Type B pancreatic cell (in vitro differentiated cells): ENCODE measurements at regions not wholly inside any gene's neighbourhood (a gene's known extent, or its start where the extent isn't known, plus 50 kb on each side); places are given as distances from the start of the nearest gene placed in this dataset.

Experiments
- DNase-seq: peaks from one replicate; pipeline ENCODE4 v3.0.0; 2021; ENCODE audit warnings: mixed read lengths; ENCODE audit not compliant: unreplicated experiment; ENCODE audit errors: extremely low spot score
- H3K27ac Mint-ChIP-seq: 2 replicates; pipeline ENCODE4 v1.8.0; 2021; ENCODE audit warnings: mild to moderate bottlenecking, mixed read lengths
- H3K27me3 Mint-ChIP-seq: 2 replicates; pipeline ENCODE4 v1.8.0; 2021; ENCODE audit warnings: mixed read lengths
- H3K36me3 Mint-ChIP-seq: 2 replicates; pipeline ENCODE4 v1.8.0; 2021; ENCODE audit warnings: mixed read lengths
- H3K4me1 Mint-ChIP-seq: one replicate; pipeline ENCODE4 v1.8.0; 2021; ENCODE audit warnings: mixed read lengths; ENCODE audit not compliant: unreplicated experiment
- H3K4me3 Mint-ChIP-seq: 2 replicates; pipeline ENCODE4 v1.8.0; 2021; ENCODE audit warnings: mild to moderate bottlenecking, mixed read lengths
- H3K9me3 Mint-ChIP-seq: 2 replicates; pipeline ENCODE4 v1.8.0; 2021; ENCODE audit warnings: mixed read lengths
- CTCF ChIP-seq: fragments of 200-600 bp; sonication (generic); conservative IDR thresholded peaks from 2 replicates; pipeline ENCODE4 v1.5.0; 2021; ENCODE audit warnings: antibody characterized with exemption, mild to moderate bottlenecking

GRCh38 chr22:26823966-26824365 lies 166.6 kb downstream of the MIAT start:
- no peak overlapping the region for H3K27ac Mint-ChIP-seq
- no peak for DNase-seq
- H3K36me3 Mint-ChIP-seq = no peaks in the 10 kb centered on the region
- H3K4me3 Mint-ChIP-seq = no peak overlapping the region
- H3K9me3 Mint-ChIP-seq = no peaks in the 10 kb centered on the region
- H3K4me1 Mint-ChIP-seq = no peaks in the 10 kb centered on the region
- TF ChIP-seq CTCF = no peak
- peaks cover 8% of the 10 kb centered on the region for H3K27me3 Mint-ChIP-seq

GRCh38 chr22:26825960-26826935 lies 168.9 kb downstream of the MIAT start:
- TF ChIP-seq CTCF = no peak
- peaks cover 12% of the 10 kb centered on the region for H3K4me1 Mint-ChIP-seq
- no peak overlapping the region for H3K4me3 Mint-ChIP-seq
- H3K27ac Mint-ChIP-seq = no peak overlapping the region
- H3K36me3 Mint-ChIP-seq = no peaks in the 10 kb centered on the region
- H3K27me3 Mint-ChIP-seq = peaks cover 5% of the 10 kb centered on the region
- H3K9me3 Mint-ChIP-seq = no peaks in the 10 kb centered on the region
- no peak for DNase-seq

GRCh38 chr22:26827611-26828010 lies 170.2 kb downstream of the MIAT start:
- no peak for TF ChIP-seq CTCF
- no peaks in the 10 kb centered on the region for H3K9me3 Mint-ChIP-seq
- H3K36me3 Mint-ChIP-seq = no peaks in the 10 kb centered on the region
- H3K4me1 Mint-ChIP-seq = peaks cover 16% of the 10 kb centered on the region
- H3K27me3 Mint-ChIP-seq = peaks cover 10% of the 10 kb centered on the region
- no peak overlapping the region for H3K27ac Mint-ChIP-seq
- no peak overlapping the region for H3K4me3 Mint-ChIP-seq
- no peak for DNase-seq

GRCh38 chr22:26828311-26828710 lies 170.9 kb downstream of the MIAT start:
- no peak overlapping the region for H3K4me3 Mint-ChIP-seq
- DNase-seq = no peak
- H3K27me3 Mint-ChIP-seq = peaks cover 14% of the 10 kb centered on the region
- no peak overlapping the region for H3K27ac Mint-ChIP-seq
- TF ChIP-seq CTCF = no peak
- H3K36me3 Mint-ChIP-seq = no peaks in the 10 kb centered on the region
- H3K9me3 Mint-ChIP-seq = no peaks in the 10 kb centered on the region
- H3K4me1 Mint-ChIP-seq = peaks cover 18% of the 10 kb centered on the region

- Mint-ChIP-seq H3K4me3 (no peak overlapping the region), H3K27ac (no peak overlapping the region)
These were observed 173.4 kb downstream of the MIAT start for GRCh38 chr22:26830837-26831236.

More at GRCh38 chr22:26830837-26831236, 173.4 kb downstream of the MIAT start:
- H3K27me3 Mint-ChIP-seq = peaks cover 22% of the 10 kb centered on the region
- DNase-seq = no peak
- H3K36me3 Mint-ChIP-seq = no peaks in the 10 kb centered on the region
- peaks cover 18% of the 10 kb centered on the region for H3K4me1 Mint-ChIP-seq
- no peaks in the 10 kb centered on the region for H3K9me3 Mint-ChIP-seq
- TF ChIP-seq CTCF = no peak
